ENCODE measurements at regions not wholly inside any gene's neighbourhood (a gene's known extent, or its start where the extent isn't known, plus 50 kb on each side); places are given as distances from the start of the nearest gene placed in this dataset.

DNA sequence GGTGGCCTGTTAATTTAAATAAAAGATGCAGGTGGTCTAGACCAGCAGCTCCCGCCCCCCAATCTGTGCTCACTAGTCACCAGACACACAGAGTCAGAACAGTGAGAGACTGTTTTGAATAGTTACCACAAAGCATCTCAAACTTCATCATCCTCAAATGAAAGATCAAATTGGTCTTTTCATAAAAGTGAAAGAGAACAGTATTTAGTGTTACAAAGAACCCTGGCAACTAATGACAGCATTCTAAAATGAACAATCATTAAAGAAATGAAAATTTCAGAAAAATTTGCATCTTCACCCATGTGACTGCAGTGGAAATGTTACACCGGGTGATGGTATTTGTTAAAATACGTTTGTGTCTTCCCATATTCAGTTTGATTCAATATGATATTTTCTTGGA is 65.5 kb upstream of the PMAIP1 start:
- POLR2A ChIA-PET = no interaction called here

More for the DNA sequence above, 65.5 kb upstream of the PMAIP1 start:
- no peaks in the 10 kb centered on the region for H3K9me2 ChIP-seq (ENCODE audit: insufficient read depth)
- no peak overlapping the region for H3K27ac ChIP-seq (ENCODE audit: low read depth, low read length)
- DNase-seq (ENCODE audit: low read depth, low spot score) (no peak), ATAC-seq (no peak)
- H3K4me1 ChIP-seq (ENCODE audit: control insufficient read depth in 1 of 2, insufficient read depth in 2 of 2, low read length in 2 of 2) = peaks cover 0 to 4% of the 10 kb centered on the region in 2 experiments; a peak in 1 of 4 replicates
- H4K20me1 ChIP-seq (ENCODE audit: insufficient read depth) = no peaks in the 10 kb centered on the region
- no peak overlapping the region for H2AFZ ChIP-seq (ENCODE audit: low read depth, low read length, poor library complexity, severe bottlenecking)
- no peaks in the 10 kb centered on the region for H3K36me3 ChIP-seq (ENCODE audit: control insufficient read depth in 1 of 2, insufficient read depth in 2 of 2, low read length in 2 of 2)
- H3K9ac ChIP-seq (ENCODE audit: low read length) = no peak overlapping the region
- no peak overlapping the region for H3K4me2 ChIP-seq (ENCODE audit: low read length)
- BruUV-seq (replicated peaks) = no TSS peak
- TF ChIP-seq ZFX (IDR thresholded peaks at IDR 0.05) = no peak
- no peak for TF ChIP-seq ZBTB33 (IDR thresholded peaks at IDR 0.05; ENCODE audit: extremely low read depth, insufficient replicate concordance, low read length)
- TF ChIP-seq, protein P1, sequence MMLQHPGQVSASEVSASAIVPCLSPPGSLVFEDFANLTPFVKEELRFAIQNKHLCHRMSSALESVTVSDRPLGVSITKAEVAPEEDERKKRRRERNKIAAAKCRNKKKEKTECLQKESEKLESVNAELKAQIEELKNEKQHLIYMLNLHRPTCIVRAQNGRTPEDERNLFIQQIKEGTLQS (IDR thresholded peaks at IDR 0.05) = no peak
- no peak for TF ChIP-seq SP1 (IDR thresholded peaks at IDR 0.05; ENCODE audit: low read depth)
- no peak for TF ChIP-seq SRF (IDR thresholded peaks at IDR 0.05; ENCODE audit: low read depth)
- no peak for TF ChIP-seq TCF7L2 (IDR thresholded peaks at IDR 0.05; ENCODE audit: borderline replicate concordance, extremely low read depth, insufficient read depth, insufficient read length)
- TF ChIP-seq CBX3 (IDR thresholded peaks at IDR 0.05; ENCODE audit: low read depth) = no peak
- TF ChIP-seq RAD21 (IDR thresholded peaks at IDR 0.05; ENCODE audit: low read depth) = no peak
- TF ChIP-seq EZH2 (IDR thresholded peaks at IDR 0.05) = no peak
- TF ChIP-seq EGR1 (IDR thresholded peaks at IDR 0.05; ENCODE audit: low read depth) = no peak
- no peak for TF ChIP-seq EZH2phosphoT487 (IDR thresholded peaks at IDR 0.05; ENCODE audit: borderline replicate concordance)
- no peak for TF ChIP-seq MAX (IDR thresholded peaks at IDR 0.05)
- TF ChIP-seq, protein P2, sequence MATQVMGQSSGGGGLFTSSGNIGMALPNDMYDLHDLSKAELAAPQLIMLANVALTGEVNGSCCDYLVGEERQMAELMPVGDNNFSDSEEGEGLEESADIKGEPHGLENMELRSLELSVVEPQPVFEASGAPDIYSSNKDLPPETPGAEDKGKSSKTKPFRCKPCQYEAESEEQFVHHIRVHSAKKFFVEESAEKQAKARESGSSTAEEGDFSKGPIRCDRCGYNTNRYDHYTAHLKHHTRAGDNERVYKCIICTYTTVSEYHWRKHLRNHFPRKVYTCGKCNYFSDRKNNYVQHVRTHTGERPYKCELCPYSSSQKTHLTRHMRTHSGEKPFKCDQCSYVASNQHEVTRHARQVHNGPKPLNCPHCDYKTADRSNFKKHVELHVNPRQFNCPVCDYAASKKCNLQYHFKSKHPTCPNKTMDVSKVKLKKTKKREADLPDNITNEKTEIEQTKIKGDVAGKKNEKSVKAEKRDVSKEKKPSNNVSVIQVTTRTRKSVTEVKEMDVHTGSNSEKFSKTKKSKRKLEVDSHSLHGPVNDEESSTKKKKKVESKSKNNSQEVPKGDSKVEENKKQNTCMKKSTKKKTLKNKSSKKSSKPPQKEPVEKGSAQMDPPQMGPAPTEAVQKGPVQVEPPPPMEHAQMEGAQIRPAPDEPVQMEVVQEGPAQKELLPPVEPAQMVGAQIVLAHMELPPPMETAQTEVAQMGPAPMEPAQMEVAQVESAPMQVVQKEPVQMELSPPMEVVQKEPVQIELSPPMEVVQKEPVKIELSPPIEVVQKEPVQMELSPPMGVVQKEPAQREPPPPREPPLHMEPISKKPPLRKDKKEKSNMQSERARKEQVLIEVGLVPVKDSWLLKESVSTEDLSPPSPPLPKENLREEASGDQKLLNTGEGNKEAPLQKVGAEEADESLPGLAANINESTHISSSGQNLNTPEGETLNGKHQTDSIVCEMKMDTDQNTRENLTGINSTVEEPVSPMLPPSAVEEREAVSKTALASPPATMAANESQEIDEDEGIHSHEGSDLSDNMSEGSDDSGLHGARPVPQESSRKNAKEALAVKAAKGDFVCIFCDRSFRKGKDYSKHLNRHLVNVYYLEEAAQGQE (IDR thresholded peaks at IDR 0.05; ENCODE audit: low read depth) = no peak
- TF ChIP-seq ELF1 (IDR thresholded peaks at IDR 0.05; ENCODE audit: borderline replicate concordance, low read depth) = no peak
- TF ChIP-seq YY1 (IDR thresholded peaks at IDR 0.05; ENCODE audit: extremely low read depth, insufficient replicate concordance, low read depth, low read length) = no peak
- TF ChIP-seq POLR2AphosphoS5 (IDR thresholded peaks at IDR 0.05; ENCODE audit: low read depth, low read length) = no peak
- CTCF ChIA-PET = interaction anchor here (2.5 kb wide), 1 partner anchor 11 kb away, joined by 7 read pairs; no protein-coding TSS in a partner anchor
- H3K27me3 ChIP-seq (ENCODE audit: insufficient read depth, low read length) = no peaks in the 10 kb centered on the region
- H3K9me3 ChIP-seq (ENCODE audit: control insufficient read depth in 1 of 2, insufficient read depth in 1 of 2, low read depth in 1 of 2, low read length in 2 of 2) = no peaks in the 10 kb centered on the region
- H3K79me2 ChIP-seq (ENCODE audit: insufficient read depth, low read length) = no peaks in the 10 kb centered on the region
- RAD21 ChIA-PET (ENCODE audit: low non-redundant PET in 1 of 2, low total read pairs in 2 of 2, uncharacterized antibody in 2 of 2, unreplicated experiment in 2 of 2) = no interaction called here
- H3K4me3 ChIP-seq (replicated peaks in 1 of 2; ENCODE audit: low read depth in 1 of 2, low read length in 2 of 2) = no peak overlapping the region
- intact Hi-C loops (cut with micrococcal nuclease) = no loop called here
